ENCODE measurements at regions not wholly inside any gene's neighbourhood (a gene's known extent, or its start where the extent isn't known, plus 50 kb on each side); places are given as distances from the start of the nearest gene placed in this dataset.
"Not testable (repeated sequence)": the region's sequence is repeated elsewhere in the genome, so short reads cannot be mapped to it uniquely, and the experiment has no call there.

GRCh38 chr1:200292699-200293098 is 117.1 kb downstream of the ZNF281 start:
- H3K9me3 ChIP-seq, result no peaks in the 10 kb centered on the region
- peaks cover 0 to 11% (median 5%) of the 10 kb centered on the region in 4 donors for H3K4me1 ChIP-seq
- H3K4me3 ChIP-seq, result no peak overlapping the region
- intact Hi-C loops (cut with DNase I; ENCODE audit: low total_unique reads), result no loop called here
- no peak for DNase-seq
- no peak overlapping the region for H3K27ac ChIP-seq
- TF ChIP-seq POLR2AphosphoS5 (IDR thresholded peaks at IDR 0.05) (no peak), POLR2A (IDR thresholded peaks at IDR 0.05) (no peak), EP300 (IDR thresholded peaks at IDR 0.05) (no peak), CTCF (IDR thresholded peaks at IDR 0.05) (no peak)
- WGBS, 5 donors, result 59 to 69% (median 64%) methylated on average over 2 of the region's 2 CpGs
- H3K27me3 ChIP-seq, result no peaks in the 10 kb centered on the region
- H3K36me3 ChIP-seq, result no peaks in the 10 kb centered on the region

GRCh38 chr1:200291106-200291505 is 118.7 kb downstream of the ZNF281 start:
- Histone ChIP-seq H3K27me3 (no peaks in the 10 kb centered on the region), H3K4me3 (no peak overlapping the region), H3K9me3 (no peaks in the 10 kb centered on the region), H3K27ac (no peak overlapping the region), H3K36me3 (no peaks in the 10 kb centered on the region), H3K4me1 (peaks cover 0 to 6% (median under 1%) of the 10 kb centered on the region in 4 donors)
- TF ChIP-seq EP300 (IDR thresholded peaks at IDR 0.05) (no peak), POLR2A (IDR thresholded peaks at IDR 0.05) (no peak), CTCF (IDR thresholded peaks at IDR 0.05) (no peak), POLR2AphosphoS5 (IDR thresholded peaks at IDR 0.05) (no peak)
- DNase-seq, result no peak
- intact Hi-C loops (cut with DNase I; ENCODE audit: low total_unique reads), result no loop called here
- 47 to 64% (median 56%) methylated on average over 2 of the region's 2 CpGs for WGBS, 5 donors

- no peaks in the 10 kb centered on the region for H3K27me3 ChIP-seq
- WGBS, 5 donors, result 59 to 79% (median 64%) methylated on average over 4 to 5 of the region's 5 CpGs
- no peak for DNase-seq
- no peaks in the 10 kb centered on the region for H3K4me1 ChIP-seq
- H3K36me3 ChIP-seq, result no peaks in the 10 kb centered on the region
- no peak for TF ChIP-seq POLR2A (IDR thresholded peaks at IDR 0.05)
- no peak for TF ChIP-seq CTCF (IDR thresholded peaks at IDR 0.05)
- no peak for TF ChIP-seq POLR2AphosphoS5 (IDR thresholded peaks at IDR 0.05)
- TF ChIP-seq EP300 (IDR thresholded peaks at IDR 0.05), result no peak
- intact Hi-C loops (cut with DNase I; ENCODE audit: low total_unique reads), result no loop called here
- no peak overlapping the region for H3K4me3 ChIP-seq
- H3K27ac ChIP-seq, result no peak overlapping the region
- no peaks in the 10 kb centered on the region for H3K9me3 ChIP-seq
Observed at GRCh38 chr1:200290010-200290685, 119.7 kb downstream of the ZNF281 start.

- no peaks in the 10 kb centered on the region for H3K9me3 ChIP-seq
- intact Hi-C loops (cut with DNase I; ENCODE audit: low total_unique reads), result no loop called here
- no peak overlapping the region for H3K27ac ChIP-seq
- H3K4me1 ChIP-seq, result no peaks in the 10 kb centered on the region
- DNase-seq, result no peak
- H3K27me3 ChIP-seq, result no peaks in the 10 kb centered on the region
- TF ChIP-seq EP300 (IDR thresholded peaks at IDR 0.05) (no peak), POLR2A (IDR thresholded peaks at IDR 0.05) (no peak), CTCF (IDR thresholded peaks at IDR 0.05) (no peak), POLR2AphosphoS5 (IDR thresholded peaks at IDR 0.05) (no peak)
- H3K36me3 ChIP-seq, result no peaks in the 10 kb centered on the region
- 86 to 92% (median 89%) methylated on average over 5 of the region's 5 CpGs for WGBS, 5 donors
- no peak overlapping the region for H3K4me3 ChIP-seq
Observed at GRCh38 chr1:200288226-200288625, 121.6 kb downstream of the ZNF281 start.

GRCh38 chr1:200284236-200284635 is 125.6 kb downstream of the ZNF281 start:
- DNase-seq, H3K4me1 ChIP-seq, H3K27ac ChIP-seq, H3K27me3 ChIP-seq, H3K4me3 ChIP-seq, H3K36me3 ChIP-seq, H3K9me3 ChIP-seq: not testable (repeated sequence)
- intact Hi-C loops (cut with DNase I; ENCODE audit: low total_unique reads), result loop anchor here (5.0 kb wide), 1 partner anchor 203 kb away; no protein-coding TSS in a partner anchor
- WGBS, 5 donors, result 94 to 99% (median 97%) methylated on average over 5 of the region's 5 CpGs
